MM.1S (cell line): ENCODE measurements at regions not wholly inside any gene's neighbourhood (a gene's known extent, or its start where the extent isn't known, plus 50 kb on each side); places are given as distances from the start of the nearest gene placed in this dataset.

Experiments used
- EZH2 ChIP-seq: fragments of 300-600 bp; sonication (generic); optimal IDR thresholded peaks from 2 replicates; pipeline ENCODE3; 2017; ENCODE audit warnings: low read depth, mild to moderate bottlenecking, antibody characterized with exemption, low read length, mixed read lengths
- TF ChIP-seq, protein P1 (sequence below): fragments of 300-600 bp; sonication (generic); IDR thresholded peaks from 2 replicates; pipeline ENCODE4 v1.5.1; 2016; ENCODE audit warnings: antibody characterized with exemption, low read length, mixed read lengths

DNA sequence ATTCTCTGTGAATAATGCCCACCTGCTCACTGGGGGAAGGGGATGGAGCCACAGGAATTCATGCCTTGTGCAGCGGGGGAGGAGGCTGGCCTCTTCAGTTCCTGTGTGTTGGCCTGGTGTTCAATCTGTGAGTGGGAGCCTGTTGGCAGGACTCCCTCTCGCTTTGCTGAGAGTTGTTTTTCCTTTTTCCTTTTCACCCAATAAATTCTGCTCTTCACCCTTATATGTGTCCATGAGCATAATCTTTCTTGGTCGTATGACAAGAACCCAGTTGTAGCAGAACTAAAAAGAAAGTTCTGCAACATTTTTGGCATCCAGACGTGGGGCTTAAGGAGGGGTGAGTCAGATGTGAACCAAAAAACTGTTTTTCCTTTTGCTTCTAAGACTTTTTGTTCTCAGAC is 235.2 kb upstream of the HDX start:
- TF ChIP-seq, protein P1, sequence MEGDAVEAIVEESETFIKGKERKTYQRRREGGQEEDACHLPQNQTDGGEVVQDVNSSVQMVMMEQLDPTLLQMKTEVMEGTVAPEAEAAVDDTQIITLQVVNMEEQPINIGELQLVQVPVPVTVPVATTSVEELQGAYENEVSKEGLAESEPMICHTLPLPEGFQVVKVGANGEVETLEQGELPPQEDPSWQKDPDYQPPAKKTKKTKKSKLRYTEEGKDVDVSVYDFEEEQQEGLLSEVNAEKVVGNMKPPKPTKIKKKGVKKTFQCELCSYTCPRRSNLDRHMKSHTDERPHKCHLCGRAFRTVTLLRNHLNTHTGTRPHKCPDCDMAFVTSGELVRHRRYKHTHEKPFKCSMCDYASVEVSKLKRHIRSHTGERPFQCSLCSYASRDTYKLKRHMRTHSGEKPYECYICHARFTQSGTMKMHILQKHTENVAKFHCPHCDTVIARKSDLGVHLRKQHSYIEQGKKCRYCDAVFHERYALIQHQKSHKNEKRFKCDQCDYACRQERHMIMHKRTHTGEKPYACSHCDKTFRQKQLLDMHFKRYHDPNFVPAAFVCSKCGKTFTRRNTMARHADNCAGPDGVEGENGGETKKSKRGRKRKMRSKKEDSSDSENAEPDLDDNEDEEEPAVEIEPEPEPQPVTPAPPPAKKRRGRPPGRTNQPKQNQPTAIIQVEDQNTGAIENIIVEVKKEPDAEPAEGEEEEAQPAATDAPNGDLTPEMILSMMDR = no peak
- no peak for TF ChIP-seq EZH2
